ENCODE measurements at regions not wholly inside any gene's neighbourhood (a gene's known extent, or its start where the extent isn't known, plus 50 kb on each side); places are given as distances from the start of the nearest gene placed in this dataset.

DNA sequence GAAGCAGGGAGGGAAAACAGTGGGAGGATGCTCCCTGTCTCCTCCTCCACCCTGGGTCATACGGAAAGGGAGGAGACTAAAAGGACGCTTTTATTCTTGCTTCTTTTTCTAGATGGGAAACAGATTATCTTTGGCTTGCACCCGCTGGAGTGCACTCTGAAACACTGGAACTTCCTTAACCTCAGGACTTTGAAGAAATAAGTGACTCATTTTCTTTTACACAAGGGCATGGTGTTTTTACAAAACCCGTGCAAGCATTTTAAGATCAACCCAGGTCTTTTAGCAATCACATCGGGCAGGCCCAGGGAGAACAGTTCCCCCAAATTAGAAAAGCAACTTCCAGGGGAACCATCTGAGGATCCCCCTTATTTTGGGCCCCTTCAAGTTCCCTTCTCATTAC, 80.9 kb upstream of the TSPAN11 start:
- DNase-seq (no peak), ATAC-seq (no peak)
- Histone ChIP-seq H3K27ac (no peak overlapping the region), H3K36me3 (no peaks in the 10 kb centered on the region), H3K4me3 (no peak overlapping the region), H3K4me1 (no peaks in the 10 kb centered on the region), H3K27me3 (no peaks in the 10 kb centered on the region), H3K9me3 (no peaks in the 10 kb centered on the region)
- in situ Hi-C loops (cut with MboI; ENCODE audit: low sequenced_read_pairs in 4 of 4) (loop anchor here in 2 of 4 donors (10.0 kb wide), 2 partner anchors 419 to 429 kb away; no protein-coding TSS in a partner anchor), intact Hi-C loops (cut with DNase I; ENCODE audit: low total_unique reads) (no loop called here)
- TF ChIP-seq, protein P1, sequence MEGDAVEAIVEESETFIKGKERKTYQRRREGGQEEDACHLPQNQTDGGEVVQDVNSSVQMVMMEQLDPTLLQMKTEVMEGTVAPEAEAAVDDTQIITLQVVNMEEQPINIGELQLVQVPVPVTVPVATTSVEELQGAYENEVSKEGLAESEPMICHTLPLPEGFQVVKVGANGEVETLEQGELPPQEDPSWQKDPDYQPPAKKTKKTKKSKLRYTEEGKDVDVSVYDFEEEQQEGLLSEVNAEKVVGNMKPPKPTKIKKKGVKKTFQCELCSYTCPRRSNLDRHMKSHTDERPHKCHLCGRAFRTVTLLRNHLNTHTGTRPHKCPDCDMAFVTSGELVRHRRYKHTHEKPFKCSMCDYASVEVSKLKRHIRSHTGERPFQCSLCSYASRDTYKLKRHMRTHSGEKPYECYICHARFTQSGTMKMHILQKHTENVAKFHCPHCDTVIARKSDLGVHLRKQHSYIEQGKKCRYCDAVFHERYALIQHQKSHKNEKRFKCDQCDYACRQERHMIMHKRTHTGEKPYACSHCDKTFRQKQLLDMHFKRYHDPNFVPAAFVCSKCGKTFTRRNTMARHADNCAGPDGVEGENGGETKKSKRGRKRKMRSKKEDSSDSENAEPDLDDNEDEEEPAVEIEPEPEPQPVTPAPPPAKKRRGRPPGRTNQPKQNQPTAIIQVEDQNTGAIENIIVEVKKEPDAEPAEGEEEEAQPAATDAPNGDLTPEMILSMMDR (IDR thresholded peaks at IDR 0.05 in 4 of 5, conservative IDR thresholded peaks at IDR 0.05 in 1 of 5), result no peak
- no peak for TF ChIP-seq POLR2A (IDR thresholded peaks at IDR 0.05)

GRCh38 chr12:30843211-30843610, 83.3 kb upstream of the TSPAN11 start:
- TF ChIP-seq POLR2A (IDR thresholded peaks at IDR 0.05), result no peak
- TF ChIP-seq, protein P1 (IDR thresholded peaks at IDR 0.05 in 4 of 5, conservative IDR thresholded peaks at IDR 0.05 in 1 of 5), result no peak
- Histone ChIP-seq H3K36me3 (no peaks in the 10 kb centered on the region), H3K27me3 (no peaks in the 10 kb centered on the region), H3K27ac (no peak overlapping the region), H3K9me3 (no peaks in the 10 kb centered on the region), H3K4me3 (no peak overlapping the region), H3K4me1 (no peaks in the 10 kb centered on the region)
- intact Hi-C loops (cut with DNase I; ENCODE audit: low total_unique reads), result no loop called here
- no peak for DNase-seq
- ATAC-seq, result no peak
- in situ Hi-C loops (cut with MboI; ENCODE audit: low sequenced_read_pairs in 4 of 4), result loop anchor here in 2 of 4 donors (10.0 kb wide), 2 partner anchors 422 to 432 kb away; no protein-coding TSS in a partner anchor

DNA sequence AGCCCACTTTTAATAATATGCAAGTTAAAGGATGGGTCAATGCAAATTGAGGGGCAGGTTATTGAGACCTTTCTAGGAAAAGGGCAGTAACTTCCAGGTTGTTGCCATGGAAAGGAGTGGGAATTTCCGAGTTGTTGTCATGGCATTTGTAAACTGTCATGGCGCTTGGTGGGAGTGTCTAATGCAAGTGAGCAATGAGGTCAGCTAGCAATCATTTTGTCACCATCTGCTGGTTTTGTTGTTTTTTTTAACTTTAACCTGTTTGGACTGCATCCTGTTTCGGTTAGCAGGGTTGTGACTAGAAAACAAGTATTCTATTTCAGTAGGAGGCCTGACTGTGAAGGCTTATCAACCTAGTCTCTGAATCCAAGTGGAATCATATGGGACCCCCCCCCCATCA, 85.8 kb upstream of the TSPAN11 start:
- H3K27me3 ChIP-seq, result peaks cover 0 to 4% (median 0%) of the 10 kb centered on the region in 3 donors
- no peak overlapping the region for H3K27ac ChIP-seq
- intact Hi-C loops (cut with DNase I; ENCODE audit: low total_unique reads) (no loop called here), in situ Hi-C loops (cut with MboI; ENCODE audit: low sequenced_read_pairs in 4 of 4) (loop anchor here in 2 of 4 donors (10.0 kb wide), 2 partner anchors 424 to 434 kb away; no protein-coding TSS in a partner anchor)
- no peaks in the 10 kb centered on the region for H3K36me3 ChIP-seq
- no peak for DNase-seq
- TF ChIP-seq, protein P1 (IDR thresholded peaks at IDR 0.05 in 4 of 5, conservative IDR thresholded peaks at IDR 0.05 in 1 of 5), result no peak
- TF ChIP-seq POLR2A (IDR thresholded peaks at IDR 0.05), result no peak
- H3K4me3 ChIP-seq, result no peak overlapping the region
- H3K9me3 ChIP-seq, result no peaks in the 10 kb centered on the region
- H3K4me1 ChIP-seq, result no peaks in the 10 kb centered on the region
- no peak for ATAC-seq

DNA sequence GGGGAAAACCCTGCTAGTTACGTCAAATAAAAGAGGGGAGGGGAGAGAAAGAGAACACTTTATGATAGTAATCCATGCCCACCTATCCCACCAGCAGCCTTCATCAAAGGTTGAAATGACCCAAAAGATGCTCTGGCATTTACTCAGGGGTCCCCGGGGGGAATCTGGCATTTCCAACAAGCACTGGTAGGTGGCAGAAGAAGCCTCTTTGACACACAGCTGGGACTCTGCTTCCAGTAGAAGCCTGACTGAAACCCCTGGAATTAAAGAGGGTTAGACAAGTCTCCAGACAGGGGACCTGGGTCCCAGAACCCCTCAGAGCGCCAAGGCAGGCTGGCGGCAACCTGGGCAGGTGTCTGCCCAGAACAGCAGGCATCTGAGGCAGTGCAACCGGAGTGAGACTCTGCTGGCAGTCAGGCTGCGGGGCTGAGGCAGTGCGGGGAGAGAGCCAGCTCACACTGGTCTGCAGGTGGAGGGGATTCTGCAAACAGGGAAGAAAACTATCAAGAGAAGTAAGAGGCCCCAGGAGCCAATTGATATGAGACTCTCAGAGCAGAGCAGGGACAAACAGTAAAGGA, 85.0 kb upstream of the CAPRIN2 start:
- ATAC-seq (no peak), DNase-seq (no peak)
- Histone ChIP-seq H3K4me3 (no peak overlapping the region), H3K4me1 (no peaks in the 10 kb centered on the region), H3K27ac (no peak overlapping the region), H3K9me3 (no peaks in the 10 kb centered on the region), H3K27me3 (peaks cover 0 to 6% (median 4%) of the 10 kb centered on the region in 3 donors), H3K36me3 (no peaks in the 10 kb centered on the region)
- intact Hi-C loops (cut with DNase I; ENCODE audit: low total_unique reads), result no loop called here
- in situ Hi-C loops (cut with MboI; ENCODE audit: low sequenced_read_pairs in 4 of 4), result loop anchor here in 2 of 4 donors (10.0 kb wide), 2 partner anchors 425 to 435 kb away; no protein-coding TSS in a partner anchor
- TF ChIP-seq, protein P1 (IDR thresholded peaks at IDR 0.05 in 4 of 5, conservative IDR thresholded peaks at IDR 0.05 in 1 of 5), result no peak
- no peak for TF ChIP-seq POLR2A (IDR thresholded peaks at IDR 0.05)
